GM12878 (cell line): ENCODE measurements at regions not wholly inside any gene's neighbourhood (a gene's known extent, or its start where the extent isn't known, plus 50 kb on each side); places are given as distances from the start of the nearest gene placed in this dataset.

Experiments used
- ATAC-seq: fragments of 200-7000 bp; cut with Tn5 transposase; 3 replicates; pipeline ENCODE4 v1.9.1; 2020; ENCODE audit warnings: mild to moderate bottlenecking, moderate library complexity
- BruUV-seq: library from RNA; stranded (reverse); fragments of 400-500 nt; replicated peaks from 2 replicates; lab custom pipeline; 2021; lab: Mats Ljungman, UMichigan
- CTCF ChIA-PET: fragments of 300-600 bp; sonication (Branson Sonifier 250); formaldehyde crosslinking; extraction: SDS; loops from one replicate; lab custom pipeline; 2021; ENCODE audit warnings: inconsistent platforms; lab: Yijun Ruan, JAX
- POLR2A ChIA-PET: fragments of 350-600 bp; formaldehyde crosslinking; extraction: SDS; loops from one replicate; lab custom pipeline; 2021; ENCODE audit warnings: inconsistent platforms; lab: Charles Lee
- RAD21 ChIA-PET: fragments of 300-600 bp; sonication (Branson Sonifier 250); formaldehyde crosslinking; loops from one replicate; lab custom pipeline; 2023; ENCODE audit warnings: antibody characterized with exemption; ENCODE audit not compliant: unreplicated experiment; lab: Charles Lee
- SMC1A ChIA-PET: fragments of 300-600 bp; sonication (Branson Sonifier 250); formaldehyde crosslinking; loops from one replicate; lab custom pipeline; 2023; ENCODE audit not compliant: unreplicated experiment, uncharacterized antibody; lab: Charles Lee
- DNase-seq: peaks from one replicate; pipeline ENCODE4 v3.0.0-alpha.2; 2011; ENCODE audit warnings: low read depth, low spot score
- FAIRE-seq: peaks from 3 replicates; lab custom pipeline; 2011; peaks lifted over from hg19 to GRCh38; lab: Jason Lieb, UNC
- H2AFZ ChIP-seq: 2 replicates; pipeline ENCODE4 v1.6.0; 2011; ENCODE audit warnings: low read depth, low read length, control low read depth; ENCODE audit not compliant: control insufficient read depth
- H3K27ac ChIP-seq: 2 replicates; pipeline ENCODE4 v1.5.1; 2011; ENCODE audit warnings: control low read depth; ENCODE audit not compliant: control insufficient read depth, insufficient read depth
- H3K27me3 ChIP-seq, 2 experiments: replicated peaks in 1 of 2; 2 replicates each; pipeline versions ENCODE4 v1.6.0 to v1.6.1; 2011; ENCODE audit warnings: low read length in 1 of 2; ENCODE audit not compliant: control insufficient read depth in 2 of 2, insufficient read depth in 2 of 2
- H3K36me3 ChIP-seq, 2 experiments: 2 replicates each; pipeline ENCODE4 v1.5.1; 2011; ENCODE audit warnings: low read length in 1 of 2; ENCODE audit not compliant: control insufficient read depth in 2 of 2, insufficient read depth in 2 of 2
- H3K4me1 ChIP-seq: 2 replicates; pipeline ENCODE4 v1.6.1; 2011; ENCODE audit warnings: mild to moderate bottlenecking, low read length, moderate library complexity, mixed read lengths; ENCODE audit not compliant: control insufficient read depth, insufficient read depth
- H3K4me2 ChIP-seq: 2 replicates; pipeline ENCODE4 v1.6.0; 2011; ENCODE audit warnings: control low read depth; ENCODE audit not compliant: control insufficient read depth, insufficient read depth
- H3K4me3 ChIP-seq: fragments of 200-600 bp; sonication (generic); 2 replicates; pipeline ENCODE4 v1.5.1; 2016
- H3K79me2 ChIP-seq: 2 replicates; pipeline ENCODE4 v1.6.0; 2011; ENCODE audit warnings: low read length; ENCODE audit not compliant: control insufficient read depth, insufficient read depth
- H3K9ac ChIP-seq: 2 replicates; pipeline ENCODE4 v1.8.0; 2011; ENCODE audit warnings: low read length, control low read depth, mixed read lengths; ENCODE audit not compliant: control insufficient read depth, insufficient read depth
- H3K9me3 ChIP-seq: replicated peaks from 3 replicates; pipeline ENCODE4 v1.5.1; 2011; ENCODE audit warnings: mild to moderate bottlenecking, low read length; ENCODE audit not compliant: control insufficient read depth, insufficient read depth
- H4K20me1 ChIP-seq: 2 replicates; pipeline ENCODE4 v1.6.0; 2011; ENCODE audit not compliant: control insufficient read depth, insufficient read depth
- BCL11A ChIP-seq: IDR thresholded peaks from 2 replicates; pipeline ENCODE4 v1.6.1; 2011; ENCODE audit warnings: low read depth, low read length
- CHD1 ChIP-seq: IDR thresholded peaks from 2 replicates; pipeline ENCODE4 v1.6.1; 2012; ENCODE audit warnings: low read depth, low read length, improper control_type of control experiment
- DPF2 ChIP-seq: fragments of 450-650 bp; IDR thresholded peaks from 2 replicates; pipeline ENCODE4 v1.6.1; 2017; ENCODE audit warnings: mild to moderate bottlenecking
- FOXM1 ChIP-seq: IDR thresholded peaks from 2 replicates; pipeline ENCODE4 v1.6.1; 2012; ENCODE audit warnings: low read depth, mild to moderate bottlenecking, inconsistent platforms, low read length, moderate library complexity
- KAT2A ChIP-seq: conservative IDR thresholded peaks from 2 replicates; pipeline ENCODE4 v1.6.1; 2011; ENCODE audit warnings: low read depth, low read length; ENCODE audit not compliant: control insufficient read depth
- MEF2A ChIP-seq: IDR thresholded peaks from 2 replicates; pipeline ENCODE4 v1.6.1; 2011; ENCODE audit warnings: low read depth, mild to moderate bottlenecking, low read length, moderate library complexity; ENCODE audit not compliant: insufficient read depth
- MXI1 ChIP-seq: fragments of 150-350 bp; IDR thresholded peaks from 2 replicates; pipeline ENCODE4 v1.6.1; 2011; ENCODE audit warnings: low read depth, mild to moderate bottlenecking, inconsistent platforms, low read length, improper control_type of control experiment
- SREBF2 ChIP-seq: IDR thresholded peaks from 2 replicates; pipeline ENCODE4 v1.6.1; 2012; ENCODE audit warnings: mild to moderate bottlenecking, low read length
- ZNF274 ChIP-seq: IDR thresholded peaks from one replicate; pipeline ENCODE4 v1.8.0; 2011; ENCODE audit not compliant: insufficient read length, insufficient read depth
- WGBS: methylation state at CpG from one replicate; pipeline ENCODE4 v1.1.6; 2016; ENCODE audit warnings: low lambda C conversion rate; ENCODE audit not compliant: insufficient replicate concordance, insufficient coverage; ENCODE audit errors: missing lambda C conversion rate; 5-methylcytosine and 5-hydroxymethylcytosine counted together
- in situ Hi-C: fragments of 300-500 bp; cut with MboI; formaldehyde crosslinking; loops from 9 replicates; pipeline ENCODE4 v1.14.3; 2018; ENCODE audit warnings: mixed read lengths
- intact Hi-C: fragments of 100-400 bp; cut with micrococcal nuclease; formaldehyde crosslinking; loops from one replicate; pipeline ENCODE4 v1.14.2; 2022; ENCODE audit not compliant: unreplicated experiment
- TF ChIP-seq, protein P1 (sequence below): fragments of 450-650 bp; IDR thresholded peaks from 2 replicates; pipeline ENCODE4 v1.6.1; 2017; ENCODE audit warnings: borderline replicate concordance
- TF ChIP-seq, protein P2 (sequence below): IDR thresholded peaks from 2 replicates; pipeline ENCODE4 v1.6.1; 2012; ENCODE audit warnings: mild to moderate bottlenecking, low read depth, low read length
- TF ChIP-seq, protein P3 (sequence below): IDR thresholded peaks from 2 replicates; pipeline ENCODE4 v1.6.1; 2012; ENCODE audit warnings: low read depth, low read length, improper control_type of control experiment
- TF ChIP-seq, protein P4 (sequence below): fragments of 450-650 bp; IDR thresholded peaks from 2 replicates; pipeline ENCODE4 v1.6.1; 2017; ENCODE audit warnings: low read depth, mild to moderate bottlenecking, moderate library complexity
- TF ChIP-seq, protein P5 (sequence below): IDR thresholded peaks from 2 replicates; pipeline ENCODE4 v1.6.1; 2011; ENCODE audit warnings: mild to moderate bottlenecking, low read depth, low read length, moderate library complexity; ENCODE audit not compliant: insufficient replicate concordance

DNA sequence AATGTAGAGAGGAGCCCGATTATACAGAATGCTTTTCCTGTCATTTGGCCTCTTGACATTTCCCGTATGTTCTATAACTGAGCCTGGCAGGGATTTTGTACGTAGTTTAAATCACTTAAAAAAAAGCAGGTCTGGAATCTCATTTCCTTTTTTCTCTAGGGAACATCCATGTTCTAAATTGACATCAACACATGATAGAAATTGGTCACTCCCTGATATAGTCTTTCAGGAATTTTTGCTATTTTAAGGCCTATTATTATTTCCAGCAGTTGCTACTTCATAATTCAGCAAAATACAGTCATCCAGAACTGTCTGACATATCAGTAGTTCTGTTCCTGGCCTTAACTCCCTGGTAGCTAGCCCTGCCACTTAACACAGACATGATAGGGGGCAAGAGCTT lies 565.7 kb upstream of the ZEB2 start:
- POLR2A ChIA-PET, result no interaction called here
- H3K9me3 ChIP-seq, result no peaks in the 10 kb centered on the region
- no peak overlapping the region for H3K4me3 ChIP-seq
- intact Hi-C loops (no loop called here), in situ Hi-C loops (no loop called here)
- no peaks in the 10 kb centered on the region for H3K79me2 ChIP-seq
- DNase-seq (no peak), FAIRE-seq (no peak), ATAC-seq (no peak)
- H3K4me1 ChIP-seq, result no peaks in the 10 kb centered on the region
- SMC1A ChIA-PET, result no interaction called here
- H3K27me3 ChIP-seq, result no peaks in the 10 kb centered on the region; a peak in 1 of 4 replicates
- no peaks in the 10 kb centered on the region for H3K36me3 ChIP-seq
- TF ChIP-seq, protein P1, sequence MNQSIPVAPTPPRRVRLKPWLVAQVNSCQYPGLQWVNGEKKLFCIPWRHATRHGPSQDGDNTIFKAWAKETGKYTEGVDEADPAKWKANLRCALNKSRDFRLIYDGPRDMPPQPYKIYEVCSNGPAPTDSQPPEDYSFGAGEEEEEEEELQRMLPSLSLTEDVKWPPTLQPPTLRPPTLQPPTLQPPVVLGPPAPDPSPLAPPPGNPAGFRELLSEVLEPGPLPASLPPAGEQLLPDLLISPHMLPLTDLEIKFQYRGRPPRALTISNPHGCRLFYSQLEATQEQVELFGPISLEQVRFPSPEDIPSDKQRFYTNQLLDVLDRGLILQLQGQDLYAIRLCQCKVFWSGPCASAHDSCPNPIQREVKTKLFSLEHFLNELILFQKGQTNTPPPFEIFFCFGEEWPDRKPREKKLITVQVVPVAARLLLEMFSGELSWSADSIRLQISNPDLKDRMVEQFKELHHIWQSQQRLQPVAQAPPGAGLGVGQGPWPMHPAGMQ, result no peak
- TF ChIP-seq, protein P2, sequence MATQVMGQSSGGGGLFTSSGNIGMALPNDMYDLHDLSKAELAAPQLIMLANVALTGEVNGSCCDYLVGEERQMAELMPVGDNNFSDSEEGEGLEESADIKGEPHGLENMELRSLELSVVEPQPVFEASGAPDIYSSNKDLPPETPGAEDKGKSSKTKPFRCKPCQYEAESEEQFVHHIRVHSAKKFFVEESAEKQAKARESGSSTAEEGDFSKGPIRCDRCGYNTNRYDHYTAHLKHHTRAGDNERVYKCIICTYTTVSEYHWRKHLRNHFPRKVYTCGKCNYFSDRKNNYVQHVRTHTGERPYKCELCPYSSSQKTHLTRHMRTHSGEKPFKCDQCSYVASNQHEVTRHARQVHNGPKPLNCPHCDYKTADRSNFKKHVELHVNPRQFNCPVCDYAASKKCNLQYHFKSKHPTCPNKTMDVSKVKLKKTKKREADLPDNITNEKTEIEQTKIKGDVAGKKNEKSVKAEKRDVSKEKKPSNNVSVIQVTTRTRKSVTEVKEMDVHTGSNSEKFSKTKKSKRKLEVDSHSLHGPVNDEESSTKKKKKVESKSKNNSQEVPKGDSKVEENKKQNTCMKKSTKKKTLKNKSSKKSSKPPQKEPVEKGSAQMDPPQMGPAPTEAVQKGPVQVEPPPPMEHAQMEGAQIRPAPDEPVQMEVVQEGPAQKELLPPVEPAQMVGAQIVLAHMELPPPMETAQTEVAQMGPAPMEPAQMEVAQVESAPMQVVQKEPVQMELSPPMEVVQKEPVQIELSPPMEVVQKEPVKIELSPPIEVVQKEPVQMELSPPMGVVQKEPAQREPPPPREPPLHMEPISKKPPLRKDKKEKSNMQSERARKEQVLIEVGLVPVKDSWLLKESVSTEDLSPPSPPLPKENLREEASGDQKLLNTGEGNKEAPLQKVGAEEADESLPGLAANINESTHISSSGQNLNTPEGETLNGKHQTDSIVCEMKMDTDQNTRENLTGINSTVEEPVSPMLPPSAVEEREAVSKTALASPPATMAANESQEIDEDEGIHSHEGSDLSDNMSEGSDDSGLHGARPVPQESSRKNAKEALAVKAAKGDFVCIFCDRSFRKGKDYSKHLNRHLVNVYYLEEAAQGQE, result no peak
- TF ChIP-seq FOXM1 (no peak), SREBF2 (no peak), ZNF274 (no peak), MXI1 (no peak), DPF2 (no peak), MEF2A (no peak), BCL11A (no peak), CHD1 (no peak), KAT2A (no peak)
- TF ChIP-seq, protein P3, sequence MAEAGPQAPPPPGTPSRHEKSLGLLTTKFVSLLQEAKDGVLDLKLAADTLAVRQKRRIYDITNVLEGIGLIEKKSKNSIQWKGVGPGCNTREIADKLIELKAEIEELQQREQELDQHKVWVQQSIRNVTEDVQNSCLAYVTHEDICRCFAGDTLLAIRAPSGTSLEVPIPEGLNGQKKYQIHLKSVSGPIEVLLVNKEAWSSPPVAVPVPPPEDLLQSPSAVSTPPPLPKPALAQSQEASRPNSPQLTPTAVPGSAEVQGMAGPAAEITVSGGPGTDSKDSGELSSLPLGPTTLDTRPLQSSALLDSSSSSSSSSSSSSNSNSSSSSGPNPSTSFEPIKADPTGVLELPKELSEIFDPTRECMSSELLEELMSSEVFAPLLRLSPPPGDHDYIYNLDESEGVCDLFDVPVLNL, result no peak
- TF ChIP-seq, protein P4, sequence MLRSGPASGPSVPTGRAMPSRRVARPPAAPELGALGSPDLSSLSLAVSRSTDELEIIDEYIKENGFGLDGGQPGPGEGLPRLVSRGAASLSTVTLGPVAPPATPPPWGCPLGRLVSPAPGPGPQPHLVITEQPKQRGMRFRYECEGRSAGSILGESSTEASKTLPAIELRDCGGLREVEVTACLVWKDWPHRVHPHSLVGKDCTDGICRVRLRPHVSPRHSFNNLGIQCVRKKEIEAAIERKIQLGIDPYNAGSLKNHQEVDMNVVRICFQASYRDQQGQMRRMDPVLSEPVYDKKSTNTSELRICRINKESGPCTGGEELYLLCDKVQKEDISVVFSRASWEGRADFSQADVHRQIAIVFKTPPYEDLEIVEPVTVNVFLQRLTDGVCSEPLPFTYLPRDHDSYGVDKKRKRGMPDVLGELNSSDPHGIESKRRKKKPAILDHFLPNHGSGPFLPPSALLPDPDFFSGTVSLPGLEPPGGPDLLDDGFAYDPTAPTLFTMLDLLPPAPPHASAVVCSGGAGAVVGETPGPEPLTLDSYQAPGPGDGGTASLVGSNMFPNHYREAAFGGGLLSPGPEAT, result no peak
- TF ChIP-seq, protein P5, sequence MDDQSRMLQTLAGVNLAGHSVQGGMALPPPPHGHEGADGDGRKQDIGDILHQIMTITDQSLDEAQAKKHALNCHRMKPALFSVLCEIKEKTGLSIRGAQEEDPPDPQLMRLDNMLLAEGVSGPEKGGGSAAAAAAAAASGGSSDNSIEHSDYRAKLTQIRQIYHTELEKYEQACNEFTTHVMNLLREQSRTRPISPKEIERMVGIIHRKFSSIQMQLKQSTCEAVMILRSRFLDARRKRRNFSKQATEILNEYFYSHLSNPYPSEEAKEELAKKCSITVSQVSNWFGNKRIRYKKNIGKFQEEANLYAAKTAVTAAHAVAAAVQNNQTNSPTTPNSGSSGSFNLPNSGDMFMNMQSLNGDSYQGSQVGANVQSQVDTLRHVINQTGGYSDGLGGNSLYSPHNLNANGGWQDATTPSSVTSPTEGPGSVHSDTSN, result no peak
- RAD21 ChIA-PET, result no interaction called here
- H2AFZ ChIP-seq, result no peak overlapping the region
- 32% methylated on average over 3 of the region's 3 CpGs for WGBS
- H3K4me2 ChIP-seq, result no peak overlapping the region
- no TSS peak for BruUV-seq
- CTCF ChIA-PET, result no interaction called here
- no peak overlapping the region for H3K9ac ChIP-seq
- no peaks in the 10 kb centered on the region for H4K20me1 ChIP-seq
- no peak overlapping the region for H3K27ac ChIP-seq
